ENCODE measurements at regions not wholly inside any gene's neighbourhood (a gene's known extent, or its start where the extent isn't known, plus 50 kb on each side); places are given as distances from the start of the nearest gene placed in this dataset.
"Not testable (repeated sequence)": the region's sequence is repeated elsewhere in the genome, so short reads cannot be mapped to it uniquely, and the experiment has no call there.

- H3K27me3 ChIP-seq (ENCODE audit: control insufficient read depth in 1 of 2, insufficient read depth in 2 of 2, low read length in 2 of 2); POLR2A ChIA-PET; H3K79me2 ChIP-seq (ENCODE audit: insufficient read depth, low read length); H4K20me1 ChIP-seq (ENCODE audit: insufficient read depth, low read length); H3K9me3 ChIP-seq (ENCODE audit: low read length); CTCF ChIA-PET (ENCODE audit: low intra/inter-chr PET ratio, low total read pairs); H3K9ac ChIP-seq (ENCODE audit: insufficient read depth, low read depth, low read length); H3K27ac ChIP-seq (ENCODE audit: extremely low read length, insufficient read depth, low read length); H3K4me1 ChIP-seq (ENCODE audit: insufficient read depth, low read length); H3K4me3 ChIP-seq (replicated peaks in 1 of 3; ENCODE audit: insufficient read depth in 1 of 3, low read depth in 2 of 3, low read length in 3 of 3); H2AFZ ChIP-seq (ENCODE audit: low read length); H3K36me3 ChIP-seq (replicated peaks in 1 of 2; ENCODE audit: control insufficient read depth in 1 of 2, insufficient read depth in 2 of 2, low read length in 2 of 2); ATAC-seq; intact Hi-C loops (cut with micrococcal nuclease; ENCODE audit: unreplicated experiment); DNase-seq (ENCODE audit: low spot score); FAIRE-seq; BruUV-seq (replicated peaks); in situ Hi-C loops (cut with HindIII; ENCODE audit: extremely low pct_ligation_motif_present, low pct_unique_long_range_greater_than_20kb); H3K4me2 ChIP-seq (ENCODE audit: low read depth, low read length): not testable (repeated sequence)
- TF ChIP-seq NFYB (CRISPR knock-in tag; IDR thresholded peaks at IDR 0.05) (peak; percentile 39; the same call in 1 of the 2 replicates), NFYC (CRISPR knock-in tag; IDR thresholded peaks at IDR 0.05) (peak; percentile 46; the same call in 1 of the 2 replicates)
- WGBS (ENCODE audit: low lambda C conversion rate), result 81% methylated on average over 12 of the region's 20 CpGs
Measured at GRCh38 chrX:119334468-119335050, 64.6 kb upstream of the SLC25A43 start.

GRCh38 chrX:119337201-119337600 is 61.9 kb upstream of the SLC25A43 start:
- FAIRE-seq (no peak), DNase-seq (ENCODE audit: low spot score) (no peak), ATAC-seq (no peak)
- H3K4me1 ChIP-seq (ENCODE audit: insufficient read depth, low read length), result no peaks in the 10 kb centered on the region
- no peaks in the 10 kb centered on the region for H3K36me3 ChIP-seq (replicated peaks in 1 of 2; ENCODE audit: control insufficient read depth in 1 of 2, insufficient read depth in 2 of 2, low read length in 2 of 2)
- POLR2A ChIA-PET, result no interaction called here
- H3K4me2 ChIP-seq (ENCODE audit: low read depth, low read length), result no peak overlapping the region
- intact Hi-C loops (cut with micrococcal nuclease; ENCODE audit: unreplicated experiment) (no loop called here), in situ Hi-C loops (cut with HindIII; ENCODE audit: extremely low pct_ligation_motif_present, low pct_unique_long_range_greater_than_20kb) (no loop called here)
- H3K4me3 ChIP-seq (replicated peaks in 1 of 3; ENCODE audit: insufficient read depth in 1 of 3, low read depth in 2 of 3, low read length in 3 of 3), result no peak overlapping the region
- H2AFZ ChIP-seq (ENCODE audit: low read length), result no peak overlapping the region
- no TSS peak for BruUV-seq (replicated peaks)
- H3K27ac ChIP-seq (ENCODE audit: extremely low read length, insufficient read depth, low read length), result no peak overlapping the region
- 2% methylated on average over 4 of the region's 4 CpGs for WGBS (ENCODE audit: low lambda C conversion rate)
- CTCF ChIA-PET (ENCODE audit: low intra/inter-chr PET ratio, low total read pairs), result no interaction called here
- no peaks in the 10 kb centered on the region for H3K79me2 ChIP-seq (ENCODE audit: insufficient read depth, low read length)
- no peaks in the 10 kb centered on the region for H3K9me3 ChIP-seq (ENCODE audit: low read length)
- H3K27me3 ChIP-seq (ENCODE audit: control insufficient read depth in 1 of 2, insufficient read depth in 2 of 2, low read length in 2 of 2), result no peaks in the 10 kb centered on the region
- no peaks in the 10 kb centered on the region for H4K20me1 ChIP-seq (ENCODE audit: insufficient read depth, low read length)
- no peak overlapping the region for H3K9ac ChIP-seq (ENCODE audit: insufficient read depth, low read depth, low read length)
- TF ChIP-seq TBX2 (CRISPR knock-in tag; IDR thresholded peaks at IDR 0.05; ENCODE audit: borderline replicate concordance), result no peak
- TF ChIP-seq REXO4 (CRISPR knock-in tag; IDR thresholded peaks at IDR 0.05; ENCODE audit: borderline replicate concordance), result no peak
- TF ChIP-seq ZNF513 (CRISPR knock-in tag; conservative IDR thresholded peaks at IDR 0.05), result no peak
- TF ChIP-seq STAG1 (CRISPR knock-in tag; IDR thresholded peaks at IDR 0.05), result no peak
- no peak for TF ChIP-seq NFIB (CRISPR knock-in tag; IDR thresholded peaks at IDR 0.05; ENCODE audit: borderline replicate concordance)
- no peak for TF ChIP-seq CREB3 (CRISPR knock-in tag; IDR thresholded peaks at IDR 0.05)
- TF ChIP-seq ATF2 (CRISPR knock-in tag; IDR thresholded peaks at IDR 0.05), result no peak
- TF ChIP-seq RCOR2 (CRISPR knock-in tag; IDR thresholded peaks at IDR 0.05), result no peak
- no peak for TF ChIP-seq ZNF740 (CRISPR knock-in tag; IDR thresholded peaks at IDR 0.05)
- TF ChIP-seq, protein P1, sequence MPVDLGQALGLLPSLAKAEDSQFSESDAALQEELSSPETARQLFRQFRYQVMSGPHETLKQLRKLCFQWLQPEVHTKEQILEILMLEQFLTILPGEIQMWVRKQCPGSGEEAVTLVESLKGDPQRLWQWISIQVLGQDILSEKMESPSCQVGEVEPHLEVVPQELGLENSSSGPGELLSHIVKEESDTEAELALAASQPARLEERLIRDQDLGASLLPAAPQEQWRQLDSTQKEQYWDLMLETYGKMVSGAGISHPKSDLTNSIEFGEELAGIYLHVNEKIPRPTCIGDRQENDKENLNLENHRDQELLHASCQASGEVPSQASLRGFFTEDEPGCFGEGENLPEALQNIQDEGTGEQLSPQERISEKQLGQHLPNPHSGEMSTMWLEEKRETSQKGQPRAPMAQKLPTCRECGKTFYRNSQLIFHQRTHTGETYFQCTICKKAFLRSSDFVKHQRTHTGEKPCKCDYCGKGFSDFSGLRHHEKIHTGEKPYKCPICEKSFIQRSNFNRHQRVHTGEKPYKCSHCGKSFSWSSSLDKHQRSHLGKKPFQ (CRISPR knock-in tag; IDR thresholded peaks at IDR 0.05; ENCODE audit: insufficient replicate concordance), result no peak
- no peak for TF ChIP-seq RFX3 (CRISPR knock-in tag; IDR thresholded peaks at IDR 0.05)

All from HepG2 (cell line).